Prostate gland (tissue), 2 donors: ENCODE measurements at regions not wholly inside any gene's neighbourhood (a gene's known extent, or its start where the extent isn't known, plus 50 kb on each side); places are given as distances from the start of the nearest gene placed in this dataset.
A peak's percentile ranks its signal among the peaks of the same experiment; 100 is the strongest.

Source experiments
- DNase-seq: peaks from one replicate; pipeline ENCODE4 v3.0.0-alpha.2; 2019; ENCODE audit warnings: low spot score
- H3K27ac ChIP-seq, 2 donors: fragments of 200-600 bp; sonication (generic); 2 replicates each; pipeline ENCODE4 v1.5.1; 2017 to 2019
- H3K27me3 ChIP-seq: fragments of 200-600 bp; sonication (generic); replicated peaks from 2 replicates; pipeline ENCODE4 v1.5.1; 2019; ENCODE audit not compliant: insufficient read depth
- H3K36me3 ChIP-seq, 2 donors: fragments of 200-600 bp; sonication (generic); 1 replicate in 1 of 2; 2 replicates in 1 of 2; pipeline versions ENCODE4 v1.5.1 to v1.8.1; 2017 to 2019
- H3K4me1 ChIP-seq: fragments of 200-600 bp; sonication (generic); replicated peaks from 2 replicates; pipeline ENCODE4 v1.5.1; 2019
- H3K4me3 ChIP-seq, 2 donors: fragments of 200-600 bp; sonication (generic); 2 replicates each; pipeline ENCODE4 v1.5.1; 2017 to 2019
- H3K9me3 ChIP-seq: fragments of 200-600 bp; sonication (generic); 2 replicates; pipeline ENCODE4 v1.5.1; 2017
- POLR2A ChIP-seq: fragments of 450-650 bp; IDR thresholded peaks from one replicate; pipeline ENCODE4 v1.6.1; 2016; ENCODE audit warnings: antibody characterized with exemption, mild to moderate bottlenecking
- POLR2AphosphoS5 ChIP-seq: sonication (generic); formaldehyde crosslinking; IDR thresholded peaks from one replicate; pipeline ENCODE4 v1.6.1; 2017; ENCODE audit warnings: antibody characterized with exemption
- WGBS: methylation state at CpG from one replicate; pipeline ENCODE4 v1.1.5; 2018; 5-methylcytosine and 5-hydroxymethylcytosine counted together
- intact Hi-C: fragments of 100-400 bp; cut with DNase I; formaldehyde crosslinking; loops from one replicate; pipeline ENCODE4 v1.14.2; 2022
- TF ChIP-seq, protein P1 (sequence below), 4 experiments: fragments of 200-600 bp in 2 of 4; fragments of 450-650 bp in 2 of 4; sonication (generic) in 2 of 4; IDR thresholded peaks; 1 replicate in 3 of 4; 2 replicates in 1 of 4; pipeline ENCODE4 v1.5.1; 2016 to 2019; ENCODE audit warnings: antibody characterized with exemption in 4 of 4, mild to moderate bottlenecking in 2 of 4, moderate library complexity in 2 of 4

GRCh38 chr10:127805950-127806349 lies 69.0 kb downstream of the FOXI2 start:
- intact Hi-C loops = no loop called here

GRCh38 chr10:127812041-127812440 lies 75.1 kb downstream of the FOXI2 start:
- 77% methylated on average over 2 of the region's 2 CpGs for WGBS
- TF ChIP-seq POLR2A (no peak), POLR2AphosphoS5 (no peak)
- TF ChIP-seq, protein P1, sequence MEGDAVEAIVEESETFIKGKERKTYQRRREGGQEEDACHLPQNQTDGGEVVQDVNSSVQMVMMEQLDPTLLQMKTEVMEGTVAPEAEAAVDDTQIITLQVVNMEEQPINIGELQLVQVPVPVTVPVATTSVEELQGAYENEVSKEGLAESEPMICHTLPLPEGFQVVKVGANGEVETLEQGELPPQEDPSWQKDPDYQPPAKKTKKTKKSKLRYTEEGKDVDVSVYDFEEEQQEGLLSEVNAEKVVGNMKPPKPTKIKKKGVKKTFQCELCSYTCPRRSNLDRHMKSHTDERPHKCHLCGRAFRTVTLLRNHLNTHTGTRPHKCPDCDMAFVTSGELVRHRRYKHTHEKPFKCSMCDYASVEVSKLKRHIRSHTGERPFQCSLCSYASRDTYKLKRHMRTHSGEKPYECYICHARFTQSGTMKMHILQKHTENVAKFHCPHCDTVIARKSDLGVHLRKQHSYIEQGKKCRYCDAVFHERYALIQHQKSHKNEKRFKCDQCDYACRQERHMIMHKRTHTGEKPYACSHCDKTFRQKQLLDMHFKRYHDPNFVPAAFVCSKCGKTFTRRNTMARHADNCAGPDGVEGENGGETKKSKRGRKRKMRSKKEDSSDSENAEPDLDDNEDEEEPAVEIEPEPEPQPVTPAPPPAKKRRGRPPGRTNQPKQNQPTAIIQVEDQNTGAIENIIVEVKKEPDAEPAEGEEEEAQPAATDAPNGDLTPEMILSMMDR (IDR thresholded peaks at IDR 0.05) = no peak
- no peak overlapping the region for H3K27ac ChIP-seq

More at GRCh38 chr10:127805950-127806349, 69.0 kb downstream of the FOXI2 start:
- H3K4me1 ChIP-seq = no peaks in the 10 kb centered on the region
- no peak for DNase-seq
- H3K27ac ChIP-seq = no peak overlapping the region
- no peak overlapping the region for H3K4me3 ChIP-seq
- H3K36me3 ChIP-seq = no peaks in the 10 kb centered on the region
- H3K9me3 ChIP-seq = no peaks in the 10 kb centered on the region
- no peaks in the 10 kb centered on the region for H3K27me3 ChIP-seq
- no peak for TF ChIP-seq POLR2AphosphoS5
- TF ChIP-seq, protein P1 (IDR thresholded peaks at IDR 0.05) = no peak
- TF ChIP-seq POLR2A = no peak
- WGBS = 68% methylated on average over 3 of the region's 3 CpGs

DNA sequence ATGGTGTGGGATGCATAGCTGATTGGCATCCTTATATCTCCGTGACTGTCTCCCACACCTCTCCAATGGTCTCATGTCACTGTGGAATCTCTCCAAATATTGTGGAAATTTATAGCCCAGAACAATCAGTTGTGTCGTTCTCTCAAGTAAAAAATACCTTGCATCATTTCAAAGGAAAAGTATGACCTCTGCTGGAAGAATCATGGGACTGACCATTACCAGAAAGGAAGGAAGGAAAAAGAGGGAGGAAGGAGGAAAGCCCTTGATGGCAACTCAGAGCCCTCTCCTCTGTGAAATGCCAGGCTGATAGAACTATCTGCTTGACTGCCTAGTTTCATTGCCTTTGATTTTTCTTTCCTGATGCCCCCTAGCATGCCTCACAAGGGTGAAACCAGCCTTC lies 76.3 kb downstream of the FOXI2 start:
- Histone ChIP-seq H3K4me1 (no peaks in the 10 kb centered on the region), H3K27ac (no peak overlapping the region), H3K4me3 (no peak overlapping the region), H3K9me3 (no peaks in the 10 kb centered on the region), H3K27me3 (no peaks in the 10 kb centered on the region), H3K36me3 (no peaks in the 10 kb centered on the region)
- intact Hi-C loops = no loop called here
- no peak for TF ChIP-seq POLR2A
- TF ChIP-seq, protein P1 (IDR thresholded peaks at IDR 0.05) = peak in 1 of 4 experiments; percentile 27
- no peak for TF ChIP-seq POLR2AphosphoS5
- WGBS = 21% methylated on average over 2 of the region's 2 CpGs
- no peak for DNase-seq

More at GRCh38 chr10:127812041-127812440, 75.1 kb downstream of the FOXI2 start:
- DNase-seq = no peak
- H3K27me3 ChIP-seq = no peaks in the 10 kb centered on the region
- no peaks in the 10 kb centered on the region for H3K36me3 ChIP-seq
- no peaks in the 10 kb centered on the region for H3K9me3 ChIP-seq
- intact Hi-C loops = no loop called here
- no peak overlapping the region for H3K4me3 ChIP-seq
- no peaks in the 10 kb centered on the region for H3K4me1 ChIP-seq

- Histone ChIP-seq H3K4me3 (no peak overlapping the region), H3K36me3 (no peaks in the 10 kb centered on the region), H3K27me3 (no peaks in the 10 kb centered on the region), H3K4me1 (no peaks in the 10 kb centered on the region), H3K9me3 (no peaks in the 10 kb centered on the region), H3K27ac (no peak overlapping the region)
- intact Hi-C loops = no loop called here
- WGBS = 85% methylated on average over 5 of the region's 5 CpGs
- no peak for DNase-seq
- no peak for TF ChIP-seq POLR2AphosphoS5
These were observed 77.6 kb downstream of the CLRN3 start for GRCh38 chr10:127815147-127815546.

GRCh38 chr10:127824826-127825225 lies 67.9 kb downstream of the CLRN3 start:
- Histone ChIP-seq H3K27ac (no peak overlapping the region), H3K4me1 (no peaks in the 10 kb centered on the region), H3K9me3 (no peaks in the 10 kb centered on the region), H3K36me3 (no peaks in the 10 kb centered on the region), H3K27me3 (peaks cover 3% of the 10 kb centered on the region), H3K4me3 (no peak overlapping the region)
- intact Hi-C loops = no loop called here
- TF ChIP-seq, protein P1 (IDR thresholded peaks at IDR 0.05) = no peak
- TF ChIP-seq POLR2AphosphoS5 (no peak), POLR2A (no peak)
- no peak for DNase-seq
- 91% methylated on average over 2 of the region's 2 CpGs for WGBS
